H9 (cell line): ENCODE measurements at regions not wholly inside any gene's neighbourhood (a gene's known extent, or its start where the extent isn't known, plus 50 kb on each side); places are given as distances from the start of the nearest gene placed in this dataset.

ENCODE experiments used
- DNase-seq: peaks from one replicate; pipeline ENCODE4 v3.0.0-alpha.2; 2017
- H2AFZ ChIP-seq: one replicate; pipeline ENCODE4 v1.6.1; 2013; ENCODE audit warnings: mild to moderate bottlenecking, low read length, control low read depth, moderate library complexity
- H2AK5ac ChIP-seq: 2 replicates; pipeline ENCODE4 v1.6.1; 2013; ENCODE audit warnings: low read length, control low read depth, mixed read lengths; ENCODE audit not compliant: insufficient read length
- H2BK120ac ChIP-seq: one replicate; pipeline ENCODE4 v1.6.1; 2013; ENCODE audit warnings: low read depth, mild to moderate bottlenecking, low read length, control low read depth, inconsistent platforms; ENCODE audit not compliant: poor library complexity, severe bottlenecking
- H2BK12ac ChIP-seq: 2 replicates; pipeline ENCODE4 v1.6.1; 2013; ENCODE audit warnings: low read length, control low read depth, mixed read lengths, low read depth; ENCODE audit not compliant: insufficient read length
- H2BK15ac ChIP-seq: 2 replicates; pipeline ENCODE4 v1.6.1; 2013; ENCODE audit warnings: low read depth, low read length, control low read depth
- H2BK20ac ChIP-seq: one replicate; pipeline ENCODE4 v1.6.1; 2013; ENCODE audit warnings: low read depth, mild to moderate bottlenecking, low read length, control low read depth, inconsistent platforms; ENCODE audit not compliant: poor library complexity, severe bottlenecking
- H2BK5ac ChIP-seq: 2 replicates; pipeline ENCODE4 v1.6.1; 2013; ENCODE audit warnings: low read length, control low read depth, mixed read lengths; ENCODE audit not compliant: insufficient read length
- H3K14ac ChIP-seq: 2 replicates; pipeline ENCODE4 v1.6.1; 2013; ENCODE audit warnings: low read length, control low read depth; ENCODE audit not compliant: insufficient read depth
- H3K18ac ChIP-seq: 2 replicates; pipeline ENCODE4 v1.6.1; 2013; ENCODE audit warnings: low read depth, mild to moderate bottlenecking, mixed read lengths, low read length, control low read depth; ENCODE audit not compliant: insufficient read length
- H3K23ac ChIP-seq: 2 replicates; pipeline ENCODE4 v1.6.1; 2013; ENCODE audit warnings: low read length, control low read depth, mixed read lengths, low read depth; ENCODE audit not compliant: insufficient read length
- H3K23me2 ChIP-seq: 2 replicates; pipeline ENCODE4 v1.6.1; 2013; ENCODE audit warnings: low read depth, mild to moderate bottlenecking, mixed read lengths, low read length, control low read depth; ENCODE audit not compliant: insufficient read length, poor library complexity, severe bottlenecking
- H3K27ac ChIP-seq: 2 replicates; pipeline ENCODE4 v1.5.1; 2013; ENCODE audit warnings: low read length, control low read depth, mixed read lengths, low read depth; ENCODE audit not compliant: insufficient read length
- H3K27me3 ChIP-seq: 2 replicates; pipeline ENCODE4 v1.6.1; 2013; ENCODE audit warnings: low read length, control low read depth, inconsistent platforms; ENCODE audit not compliant: insufficient read depth
- H3K4ac ChIP-seq: 2 replicates; pipeline ENCODE4 v1.6.1; 2013; ENCODE audit warnings: low read depth, mild to moderate bottlenecking, control low read depth, inconsistent platforms, low read length, moderate library complexity
- H3K4me1 ChIP-seq: 2 replicates; pipeline ENCODE4 v1.6.1; 2013; ENCODE audit warnings: low read length, control low read depth, inconsistent platforms; ENCODE audit not compliant: insufficient read depth
- H3K4me2 ChIP-seq: 2 replicates; pipeline ENCODE4 v1.6.1; 2013; ENCODE audit warnings: low read length, control low read depth, mixed read lengths; ENCODE audit not compliant: insufficient read length, insufficient read depth
- H3K56ac ChIP-seq: 2 replicates; pipeline ENCODE4 v1.6.1; 2013; ENCODE audit warnings: low read depth, mild to moderate bottlenecking, mixed read lengths, low read length, control low read depth; ENCODE audit not compliant: insufficient read length
- H3K79me1 ChIP-seq: 2 replicates; pipeline ENCODE4 v1.6.1; 2013; ENCODE audit warnings: low read depth, mild to moderate bottlenecking, moderate library complexity, low read length, control low read depth, inconsistent platforms; ENCODE audit not compliant: insufficient read depth, poor library complexity, severe bottlenecking
- H3K79me2 ChIP-seq: 2 replicates; pipeline ENCODE4 v1.6.1; 2013; ENCODE audit warnings: low read length, control low read depth, inconsistent platforms; ENCODE audit not compliant: insufficient read depth
- H3K9ac ChIP-seq: 2 replicates; pipeline ENCODE4 v1.6.1; 2013; ENCODE audit warnings: low read length, control low read depth, mixed read lengths; ENCODE audit not compliant: insufficient read length; ENCODE audit errors: extremely low read depth
- H3K9me3 ChIP-seq: one replicate; pipeline ENCODE4 v1.6.1; 2013; ENCODE audit warnings: low read depth, low read length, inconsistent platforms; ENCODE audit not compliant: control insufficient read depth
- H3T11ph ChIP-seq: one replicate; pipeline ENCODE4 v1.6.1; 2013; ENCODE audit warnings: mild to moderate bottlenecking, low read length, control low read depth, inconsistent platforms
- H4K20me1 ChIP-seq: one replicate; pipeline ENCODE4 v1.6.1; 2013; ENCODE audit not compliant: control insufficient read depth, insufficient read length, insufficient read depth
- H4K5ac ChIP-seq: 2 replicates; pipeline ENCODE4 v1.6.1; 2013; ENCODE audit warnings: low read depth, mild to moderate bottlenecking, mixed read lengths, low read length, control low read depth; ENCODE audit not compliant: insufficient read length
- H4K8ac ChIP-seq: replicated peaks from 2 replicates; pipeline ENCODE4 v1.6.1; 2013; ENCODE audit warnings: low read length, control low read depth, mixed read lengths, low read depth; ENCODE audit not compliant: insufficient read length
- H4K91ac ChIP-seq: 2 replicates; pipeline ENCODE4 v1.6.1; 2013; ENCODE audit warnings: low read depth, mild to moderate bottlenecking, moderate library complexity, mixed read lengths, low read length, control low read depth; ENCODE audit not compliant: insufficient read length
- H3K27ac Mint-ChIP-seq, 3 experiments: 2 replicates in 2 of 3; 3 replicates in 1 of 3; pipeline ENCODE4 v1.8.0; 2020 to 2021; ENCODE audit warnings: mixed read lengths in 3 of 3, mild to moderate bottlenecking in 1 of 3, moderate library complexity in 1 of 3
- H3K27me3 Mint-ChIP-seq: 2 replicates; pipeline ENCODE4 v1.8.0; 2021; ENCODE audit warnings: low read depth, mild to moderate bottlenecking, moderate library complexity, mixed read lengths
- H3K36me3 Mint-ChIP-seq, 3 experiments: 2 replicates in 2 of 3; 3 replicates in 1 of 3; pipeline ENCODE4 v1.8.0; 2020 to 2021; ENCODE audit warnings: low read depth in 3 of 3, mixed read lengths in 3 of 3; ENCODE audit not compliant: insufficient read depth in 1 of 3
- H3K4me1 Mint-ChIP-seq, 2 experiments: 2 replicates each; pipeline ENCODE4 v1.8.0; 2020; ENCODE audit warnings: mixed read lengths in 2 of 2
- H3K4me3 Mint-ChIP-seq, 2 experiments: 2 replicates in 1 of 2; 3 replicates in 1 of 2; pipeline ENCODE4 v1.8.0; 2020 to 2021; ENCODE audit warnings: mild to moderate bottlenecking in 2 of 2, mixed read lengths in 2 of 2, moderate library complexity in 1 of 2
- H3K9me3 Mint-ChIP-seq, 2 experiments: 2 replicates in 1 of 2; 3 replicates in 1 of 2; pipeline ENCODE4 v1.8.0; 2020; ENCODE audit warnings: mild to moderate bottlenecking in 2 of 2, mixed read lengths in 2 of 2, moderate library complexity in 1 of 2
- WGBS: extraction: QIAGEN DNeasy Blood & Tissue Kit; methylation state at CpG from one replicate; pipeline ENCODE4 v1.1.7; 2013; ENCODE audit warnings: missing lambda C conversion rate, low lambda C conversion rate, mixed read lengths; ENCODE audit not compliant: insufficient read length; ENCODE audit errors: extremely low coverage; 5-methylcytosine and 5-hydroxymethylcytosine counted together
- TF ChIP-seq, protein P1 (sequence below): fragments of 200-600 bp; sonication (generic); conservative IDR thresholded peaks from 3 replicates; pipeline ENCODE4 v1.8.0; 2021; ENCODE audit warnings: antibody characterized with exemption, mild to moderate bottlenecking

DNA sequence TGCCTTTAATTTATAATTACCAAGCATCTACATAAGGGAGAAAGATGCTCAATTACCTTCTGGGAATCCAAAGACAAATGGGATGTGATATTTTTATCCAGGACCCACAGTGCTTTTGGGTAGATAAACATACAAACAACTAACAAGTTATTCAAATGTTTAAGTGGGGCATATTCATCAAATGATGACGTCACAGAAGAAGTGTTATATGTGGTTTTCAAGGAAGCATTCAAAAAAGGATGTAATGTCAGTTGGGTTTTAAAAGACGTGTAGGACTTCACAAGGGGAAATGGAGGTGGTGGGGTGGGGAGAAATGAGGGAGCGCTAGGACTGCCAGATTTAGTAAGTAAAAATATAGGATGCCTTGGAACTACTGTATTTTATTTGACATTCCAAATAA lies 915.9 kb downstream of the KCNA4 start:
- H3K23me2 ChIP-seq: no peaks in the 10 kb centered on the region
- TF ChIP-seq, protein P1, sequence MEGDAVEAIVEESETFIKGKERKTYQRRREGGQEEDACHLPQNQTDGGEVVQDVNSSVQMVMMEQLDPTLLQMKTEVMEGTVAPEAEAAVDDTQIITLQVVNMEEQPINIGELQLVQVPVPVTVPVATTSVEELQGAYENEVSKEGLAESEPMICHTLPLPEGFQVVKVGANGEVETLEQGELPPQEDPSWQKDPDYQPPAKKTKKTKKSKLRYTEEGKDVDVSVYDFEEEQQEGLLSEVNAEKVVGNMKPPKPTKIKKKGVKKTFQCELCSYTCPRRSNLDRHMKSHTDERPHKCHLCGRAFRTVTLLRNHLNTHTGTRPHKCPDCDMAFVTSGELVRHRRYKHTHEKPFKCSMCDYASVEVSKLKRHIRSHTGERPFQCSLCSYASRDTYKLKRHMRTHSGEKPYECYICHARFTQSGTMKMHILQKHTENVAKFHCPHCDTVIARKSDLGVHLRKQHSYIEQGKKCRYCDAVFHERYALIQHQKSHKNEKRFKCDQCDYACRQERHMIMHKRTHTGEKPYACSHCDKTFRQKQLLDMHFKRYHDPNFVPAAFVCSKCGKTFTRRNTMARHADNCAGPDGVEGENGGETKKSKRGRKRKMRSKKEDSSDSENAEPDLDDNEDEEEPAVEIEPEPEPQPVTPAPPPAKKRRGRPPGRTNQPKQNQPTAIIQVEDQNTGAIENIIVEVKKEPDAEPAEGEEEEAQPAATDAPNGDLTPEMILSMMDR: no peak
- Mint-ChIP-seq H3K27ac (no peak overlapping the region), H3K36me3 (peaks cover 4 to 5% (median 5%) of the 10 kb centered on the region in 3 experiments; a peak in 6 of 7 replicates), H3K4me3 (no peak overlapping the region), H3K9me3 (peaks cover 11 to 12% of the 10 kb centered on the region in 2 experiments), H3K27me3 (no peaks in the 10 kb centered on the region), H3K4me1 (no peaks in the 10 kb centered on the region)
- no peak overlapping the region for H3K4me2 ChIP-seq
- no peak overlapping the region for H2BK120ac ChIP-seq
- no peak overlapping the region for H4K91ac ChIP-seq
- no peak overlapping the region for H4K8ac ChIP-seq
- no peaks in the 10 kb centered on the region for H3K4me1 ChIP-seq
- DNase-seq: no peak
- H3K9me3 ChIP-seq: no peaks in the 10 kb centered on the region
- no peaks in the 10 kb centered on the region for H3K79me1 ChIP-seq
- no peak overlapping the region for H3K18ac ChIP-seq
- H3T11ph ChIP-seq: no peak overlapping the region
- no peak overlapping the region for H3K23ac ChIP-seq
- no peaks in the 10 kb centered on the region for H3K79me2 ChIP-seq
- H2BK5ac ChIP-seq: no peak overlapping the region
- no peak overlapping the region for H3K14ac ChIP-seq
- no CpG with 5 or more reads among the region's 3 CpGs for WGBS
- H3K27me3 ChIP-seq: no peaks in the 10 kb centered on the region
- no peak overlapping the region for H2AK5ac ChIP-seq
- H3K4ac ChIP-seq: no peak overlapping the region
- no peak overlapping the region for H2BK20ac ChIP-seq
- no peak overlapping the region for H3K27ac ChIP-seq
- H4K20me1 ChIP-seq: no peaks in the 10 kb centered on the region
- H2BK15ac ChIP-seq: no peak overlapping the region
- no peak overlapping the region for H2BK12ac ChIP-seq
- H3K9ac ChIP-seq: no peak overlapping the region
- no peak overlapping the region for H2AFZ ChIP-seq
- no peak overlapping the region for H4K5ac ChIP-seq
- no peak overlapping the region for H3K56ac ChIP-seq
